Tibial nerve (tissue), 4 donors: ENCODE measurements at regions not wholly inside any gene's neighbourhood (a gene's known extent, or its start where the extent isn't known, plus 50 kb on each side); places are given as distances from the start of the nearest gene placed in this dataset.

ENCODE experiments used
- DNase-seq, 2 donors: peaks; one replicate each; pipeline ENCODE4 v3.0.0-alpha.2; 2019; ENCODE audit warnings: low spot score in 2 of 2
- H3K27ac ChIP-seq, 4 donors: fragments of 200-600 bp; sonication (generic) in 3 of 4; one replicate each; pipeline ENCODE4 v1.5.1; 2017 to 2019; ENCODE audit warnings: mild to moderate bottlenecking in 1 of 4
- H3K27me3 ChIP-seq, 2 donors: fragments of 200-600 bp; sonication (generic) in 1 of 2; one replicate each; pipeline versions ENCODE4 v1.5.1 to v1.6.0; 2017 to 2019
- H3K36me3 ChIP-seq, 3 donors: fragments of 200-600 bp; sonication (generic); one replicate each; pipeline ENCODE4 v1.5.1; 2018 to 2019
- H3K4me1 ChIP-seq, 4 donors: fragments of 200-600 bp; sonication (generic) in 3 of 4; one replicate each; pipeline ENCODE4 v1.5.1; 2017 to 2019
- H3K4me3 ChIP-seq, 4 donors: fragments of 200-600 bp; sonication (generic) in 3 of 4; one replicate each; pipeline ENCODE4 v1.5.1; 2017 to 2019; ENCODE audit warnings: mild to moderate bottlenecking in 1 of 4, moderate library complexity in 1 of 4
- H3K9me3 ChIP-seq, 4 donors: fragments of 200-600 bp; sonication (generic) in 3 of 4; one replicate each; pipeline ENCODE4 v1.5.1; 2017 to 2019
- CTCF ChIP-seq, 5 experiments: fragments of 200-600 bp in 3 of 5; fragments of 450-650 bp in 2 of 5; sonication (generic) in 3 of 5; IDR thresholded peaks; one replicate each; pipeline ENCODE4 v1.5.1; 2016 to 2019; ENCODE audit warnings: antibody characterized with exemption in 5 of 5, mild to moderate bottlenecking in 3 of 5, moderate library complexity in 2 of 5
- EP300 ChIP-seq, 2 donors: sonication (generic); formaldehyde crosslinking; IDR thresholded peaks; one replicate each; pipeline ENCODE4 v1.6.1; 2017; ENCODE audit warnings: antibody characterized with exemption in 2 of 2, mild to moderate bottlenecking in 1 of 2
- POLR2A ChIP-seq, 2 donors: fragments of 450-650 bp; IDR thresholded peaks; one replicate each; pipeline ENCODE4 v1.6.1; 2017; ENCODE audit warnings: antibody characterized with exemption in 2 of 2, mild to moderate bottlenecking in 2 of 2, moderate library complexity in 2 of 2
- WGBS, 2 donors: methylation state at CpG; one replicate each; pipeline ENCODE4 v1.1.5; 2018; 5-methylcytosine and 5-hydroxymethylcytosine counted together

- no peak for DNase-seq
- H3K27ac ChIP-seq: no peak overlapping the region
- no peak overlapping the region for H3K4me3 ChIP-seq
- H3K9me3 ChIP-seq: peaks cover 0 to 19% (median 0%) of the 10 kb centered on the region in 4 donors
- 76 to 85% methylated on average over 3 of the region's 3 CpGs for WGBS, 2 donors
- H3K4me1 ChIP-seq: no peaks in the 10 kb centered on the region
- no peaks in the 10 kb centered on the region for H3K36me3 ChIP-seq
- TF ChIP-seq CTCF (IDR thresholded peaks at IDR 0.05) (no peak), EP300 (IDR thresholded peaks at IDR 0.05) (no peak), POLR2A (IDR thresholded peaks at IDR 0.05) (no peak)
- H3K27me3 ChIP-seq: peaks cover 0 to 9% of the 10 kb centered on the region in 2 donors
Observed at GRCh38 chr12:118777504-118777903, 203.8 kb upstream of the SRRM4 start.

GRCh38 chr12:118778077-118778476 is 203.3 kb upstream of the SRRM4 start:
- TF ChIP-seq EP300 (IDR thresholded peaks at IDR 0.05) (no peak), POLR2A (IDR thresholded peaks at IDR 0.05) (no peak), CTCF (IDR thresholded peaks at IDR 0.05) (no peak)

GRCh38 chr12:118780939-118781338 is 200.4 kb upstream of the SRRM4 start:
- Histone ChIP-seq H3K9me3 (no peaks in the 10 kb centered on the region), H3K4me3 (no peak overlapping the region), H3K27ac (no peak overlapping the region), H3K4me1 (no peaks in the 10 kb centered on the region), H3K36me3 (no peaks in the 10 kb centered on the region), H3K27me3 (no peaks in the 10 kb centered on the region)
- DNase-seq: no peak
- TF ChIP-seq POLR2A (IDR thresholded peaks at IDR 0.05): no peak
- no peak for TF ChIP-seq CTCF (IDR thresholded peaks at IDR 0.05)
- TF ChIP-seq EP300 (IDR thresholded peaks at IDR 0.05): no peak
- 35 to 45% methylated on average over 6 to 7 of the region's 7 CpGs for WGBS, 2 donors

More at GRCh38 chr12:118778077-118778476, 203.3 kb upstream of the SRRM4 start:
- DNase-seq: no peak
- 76 to 78% methylated on average over 2 of the region's 2 CpGs for WGBS, 2 donors
- H3K27me3 ChIP-seq: peaks cover 0 to 6% of the 10 kb centered on the region in 2 donors
- H3K9me3 ChIP-seq: peaks cover 0 to 13% (median 0%) of the 10 kb centered on the region in 4 donors
- no peaks in the 10 kb centered on the region for H3K36me3 ChIP-seq
- H3K4me3 ChIP-seq: no peak overlapping the region
- H3K27ac ChIP-seq: no peak overlapping the region
- no peaks in the 10 kb centered on the region for H3K4me1 ChIP-seq

- no peak for TF ChIP-seq CTCF (IDR thresholded peaks at IDR 0.05)
- TF ChIP-seq EP300 (IDR thresholded peaks at IDR 0.05): no peak
- TF ChIP-seq POLR2A (IDR thresholded peaks at IDR 0.05): no peak
- WGBS, 2 donors: 56 to 63% methylated on average over 3 of the region's 3 CpGs
Observed at GRCh38 chr12:118781692-118782091, 199.6 kb upstream of the SRRM4 start.

GRCh38 chr12:118783703-118784102 is 197.6 kb upstream of the SRRM4 start:
- no peaks in the 10 kb centered on the region for H3K36me3 ChIP-seq
- no peak overlapping the region for H3K4me3 ChIP-seq
- DNase-seq: no peak

More at GRCh38 chr12:118781692-118782091, 199.6 kb upstream of the SRRM4 start:
- H3K27me3 ChIP-seq: no peaks in the 10 kb centered on the region
- DNase-seq: no peak
- no peak overlapping the region for H3K27ac ChIP-seq
- no peak overlapping the region for H3K4me3 ChIP-seq
- no peaks in the 10 kb centered on the region for H3K36me3 ChIP-seq
- no peaks in the 10 kb centered on the region for H3K4me1 ChIP-seq
- H3K9me3 ChIP-seq: no peaks in the 10 kb centered on the region

More at GRCh38 chr12:118783703-118784102, 197.6 kb upstream of the SRRM4 start:
- Histone ChIP-seq H3K27ac (no peak overlapping the region), H3K27me3 (no peaks in the 10 kb centered on the region), H3K4me1 (no peaks in the 10 kb centered on the region), H3K9me3 (no peaks in the 10 kb centered on the region)
- TF ChIP-seq CTCF (IDR thresholded peaks at IDR 0.05): no peak
- no peak for TF ChIP-seq EP300 (IDR thresholded peaks at IDR 0.05)
- TF ChIP-seq POLR2A (IDR thresholded peaks at IDR 0.05): no peak
- WGBS, 2 donors: 90% methylated on average over 2 of the region's 2 CpGs
